ENCODE measurements at regions not wholly inside any gene's neighbourhood (a gene's known extent, or its start where the extent isn't known, plus 50 kb on each side); places are given as distances from the start of the nearest gene placed in this dataset.

DNA sequence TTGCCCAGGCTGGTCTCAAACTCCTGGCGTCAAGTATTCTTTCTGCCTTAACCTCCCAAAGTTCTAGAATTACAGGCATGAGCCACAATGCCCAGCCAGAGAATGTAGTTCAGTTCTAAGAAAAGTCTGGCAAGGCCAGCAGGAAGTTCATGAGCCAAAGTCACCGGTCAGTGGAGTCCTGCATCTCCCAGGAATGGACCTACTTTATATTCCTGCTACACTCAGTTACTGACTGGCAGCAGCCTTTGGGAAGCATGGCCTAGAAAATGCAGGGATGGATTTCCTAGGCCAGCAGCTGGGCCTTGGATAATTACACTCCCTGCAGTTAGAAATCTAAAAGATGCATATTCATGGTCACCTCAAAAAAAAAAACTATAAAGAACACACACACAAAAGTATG is 135.7 kb downstream of the CAAP1 start:
- DNase-seq = no peak
- Histone ChIP-seq H3K4me3 (no peak overlapping the region), H3K27me3 (no peaks in the 10 kb centered on the region), H3K4me1 (no peaks in the 10 kb centered on the region), H3K9me3 (no peaks in the 10 kb centered on the region), H3K36me3 (no peaks in the 10 kb centered on the region), H3K27ac (no peak overlapping the region)
- intact Hi-C loops (cut with DNase I; ENCODE audit: low total_unique reads) = no loop called here
- TF ChIP-seq, protein P1, sequence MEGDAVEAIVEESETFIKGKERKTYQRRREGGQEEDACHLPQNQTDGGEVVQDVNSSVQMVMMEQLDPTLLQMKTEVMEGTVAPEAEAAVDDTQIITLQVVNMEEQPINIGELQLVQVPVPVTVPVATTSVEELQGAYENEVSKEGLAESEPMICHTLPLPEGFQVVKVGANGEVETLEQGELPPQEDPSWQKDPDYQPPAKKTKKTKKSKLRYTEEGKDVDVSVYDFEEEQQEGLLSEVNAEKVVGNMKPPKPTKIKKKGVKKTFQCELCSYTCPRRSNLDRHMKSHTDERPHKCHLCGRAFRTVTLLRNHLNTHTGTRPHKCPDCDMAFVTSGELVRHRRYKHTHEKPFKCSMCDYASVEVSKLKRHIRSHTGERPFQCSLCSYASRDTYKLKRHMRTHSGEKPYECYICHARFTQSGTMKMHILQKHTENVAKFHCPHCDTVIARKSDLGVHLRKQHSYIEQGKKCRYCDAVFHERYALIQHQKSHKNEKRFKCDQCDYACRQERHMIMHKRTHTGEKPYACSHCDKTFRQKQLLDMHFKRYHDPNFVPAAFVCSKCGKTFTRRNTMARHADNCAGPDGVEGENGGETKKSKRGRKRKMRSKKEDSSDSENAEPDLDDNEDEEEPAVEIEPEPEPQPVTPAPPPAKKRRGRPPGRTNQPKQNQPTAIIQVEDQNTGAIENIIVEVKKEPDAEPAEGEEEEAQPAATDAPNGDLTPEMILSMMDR (IDR thresholded peaks at IDR 0.05) = no peak

DNA sequence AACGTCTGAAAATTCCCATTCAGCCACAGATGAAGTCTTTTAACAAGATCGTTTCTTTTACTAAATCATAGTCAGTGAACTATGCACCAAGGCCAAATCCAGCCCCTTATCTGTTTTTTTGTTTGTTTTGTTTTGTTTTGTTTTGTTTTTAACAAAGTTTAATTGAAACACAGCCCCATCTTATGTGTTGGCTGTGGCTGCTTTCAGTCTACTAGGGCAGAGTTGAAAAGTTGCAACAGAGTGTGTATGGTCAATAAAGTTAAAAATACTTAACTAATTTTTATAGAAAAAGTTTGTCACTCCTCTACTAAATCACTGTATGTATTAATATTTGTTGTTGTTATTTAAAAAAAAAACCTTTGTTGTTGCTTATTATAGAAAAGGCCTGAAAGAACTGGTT is 137.1 kb downstream of the CAAP1 start:
- TF ChIP-seq, protein P1 (IDR thresholded peaks at IDR 0.05) = no peak
- H3K27me3 ChIP-seq = no peaks in the 10 kb centered on the region
- intact Hi-C loops (cut with DNase I; ENCODE audit: low total_unique reads) = no loop called here
- H3K9me3 ChIP-seq = no peaks in the 10 kb centered on the region
- H3K4me3 ChIP-seq = no peak overlapping the region
- no peaks in the 10 kb centered on the region for H3K36me3 ChIP-seq
- no peaks in the 10 kb centered on the region for H3K4me1 ChIP-seq
- no peak for DNase-seq
- no peak overlapping the region for H3K27ac ChIP-seq

DNA sequence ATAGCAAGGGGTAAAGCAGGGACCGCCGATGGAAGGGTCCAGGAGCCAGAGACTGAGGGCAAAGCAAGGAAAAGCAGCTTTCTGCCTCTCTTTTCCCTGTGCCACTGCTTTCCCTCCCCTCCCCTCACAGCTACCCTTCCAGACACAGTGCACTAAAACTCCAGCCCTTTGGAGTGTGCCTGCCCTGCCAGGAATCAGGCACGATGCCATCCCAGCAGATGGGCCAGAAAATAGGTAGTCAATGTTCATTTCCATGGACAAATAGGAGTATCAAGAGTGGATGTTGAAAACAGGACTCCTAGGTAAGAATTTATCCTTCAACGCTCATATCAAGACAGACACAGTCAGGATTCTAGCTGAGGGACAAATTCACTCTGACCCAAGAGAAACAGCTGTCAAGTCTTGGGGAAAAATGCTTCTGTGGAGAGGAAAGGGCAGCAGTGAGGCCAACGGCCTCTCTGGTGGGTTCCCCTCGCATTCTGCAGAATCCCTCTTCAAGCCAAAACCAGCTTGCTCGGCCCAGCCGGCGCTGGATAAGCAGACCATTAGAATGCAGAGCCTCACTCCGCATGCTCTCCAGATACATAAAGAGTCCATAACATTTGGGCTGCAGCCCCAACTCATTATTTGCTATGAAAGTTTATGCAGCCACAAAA is 138.0 kb downstream of the CAAP1 start:
- Histone ChIP-seq H3K27me3 (no peaks in the 10 kb centered on the region), H3K27ac (no peak overlapping the region), H3K9me3 (no peaks in the 10 kb centered on the region), H3K4me1 (no peaks in the 10 kb centered on the region), H3K36me3 (no peaks in the 10 kb centered on the region), H3K4me3 (no peak overlapping the region)
- intact Hi-C loops (cut with DNase I; ENCODE audit: low total_unique reads) = no loop called here
- TF ChIP-seq, protein P1 (IDR thresholded peaks at IDR 0.05) = no peak
- DNase-seq = no peak

DNA sequence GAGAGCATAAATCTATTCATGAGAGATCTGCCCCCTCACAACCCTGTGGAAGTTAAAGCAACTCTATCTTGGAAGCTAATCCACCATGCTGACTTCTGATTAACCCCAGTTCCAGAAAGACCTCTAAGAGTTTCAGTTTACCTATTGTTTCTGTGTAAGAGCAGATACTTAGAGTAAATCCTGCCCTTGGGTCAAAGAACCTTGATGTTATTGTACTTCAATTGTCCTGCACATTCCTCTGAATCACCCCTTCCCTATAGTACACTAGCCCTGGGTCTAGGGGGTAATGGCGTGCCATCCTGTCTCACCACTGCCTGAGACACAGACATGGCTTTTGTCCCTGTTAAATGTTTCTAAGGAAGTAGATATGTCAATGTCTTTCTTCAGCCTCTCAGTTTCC is 138.6 kb downstream of the CAAP1 start:
- Histone ChIP-seq H3K9me3 (no peaks in the 10 kb centered on the region), H3K27me3 (no peaks in the 10 kb centered on the region), H3K4me3 (no peak overlapping the region), H3K36me3 (no peaks in the 10 kb centered on the region), H3K4me1 (no peaks in the 10 kb centered on the region), H3K27ac (no peak overlapping the region)
- DNase-seq = no peak
- TF ChIP-seq, protein P1 (IDR thresholded peaks at IDR 0.05) = no peak
- intact Hi-C loops (cut with DNase I; ENCODE audit: low total_unique reads) = no loop called here

DNA sequence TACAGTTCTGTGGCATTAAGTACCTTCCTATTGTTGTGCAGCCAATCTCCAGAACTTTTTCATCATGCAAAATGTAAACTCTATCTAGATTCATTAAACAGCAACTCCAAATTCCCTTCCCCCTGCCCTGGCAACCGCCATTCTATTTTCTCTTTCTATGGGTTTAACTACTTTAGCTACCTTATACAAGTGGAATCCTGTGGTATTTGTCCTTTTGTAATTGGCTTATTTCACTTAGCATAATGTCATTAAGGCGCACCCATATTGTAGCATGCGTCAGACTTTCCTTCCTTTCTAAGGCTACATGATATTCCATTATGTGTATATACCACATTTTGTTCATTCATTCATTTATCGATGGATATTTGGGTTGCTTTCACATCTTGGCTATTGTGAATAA is 142.4 kb downstream of the CAAP1 start:
- Histone ChIP-seq H3K27ac (no peak overlapping the region), H3K27me3 (no peaks in the 10 kb centered on the region), H3K4me1 (no peaks in the 10 kb centered on the region), H3K36me3 (no peaks in the 10 kb centered on the region), H3K4me3 (no peak overlapping the region), H3K9me3 (no peaks in the 10 kb centered on the region)
- DNase-seq = no peak
- intact Hi-C loops (cut with DNase I; ENCODE audit: low total_unique reads) = no loop called here
- TF ChIP-seq, protein P1 (IDR thresholded peaks at IDR 0.05) = no peak
